ENCODE measurements at regions not wholly inside any gene's neighbourhood (a gene's known extent, or its start where the extent isn't known, plus 50 kb on each side); places are given as distances from the start of the nearest gene placed in this dataset.

DNA sequence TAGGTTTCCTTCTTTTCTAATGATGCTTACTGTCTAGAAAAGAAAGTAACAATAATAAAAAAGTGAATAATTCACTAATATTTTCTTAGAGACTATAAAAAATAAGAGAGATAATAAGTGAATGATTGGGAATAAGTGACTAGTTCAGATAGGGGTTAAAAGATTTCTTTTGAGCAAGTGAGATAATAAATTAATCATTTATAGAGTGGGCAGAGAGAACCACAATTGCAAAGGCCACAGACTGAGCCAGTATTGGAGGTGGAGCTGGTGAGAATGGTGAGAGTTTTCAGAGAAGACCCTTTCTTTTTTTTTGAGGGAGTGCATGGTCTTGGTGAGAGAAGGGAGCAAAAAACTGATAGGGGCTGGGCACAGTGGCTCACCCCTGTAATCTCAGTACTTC is 159.1 kb upstream of the SALL1 start:
- Histone ChIP-seq H3K4me1 (ENCODE audit: control insufficient read depth, extremely low read depth, insufficient read depth, low read length) (no peaks in the 10 kb centered on the region), H3K27ac (ENCODE audit: insufficient read depth, low read depth, low read length) (no peak overlapping the region), H3K9me1 (replicated peaks; ENCODE audit: control insufficient read depth, extremely low read depth, insufficient read depth, low read length) (no peaks in the 10 kb centered on the region), H4K20me1 (replicated peaks; ENCODE audit: control insufficient read depth, extremely low read depth, insufficient read depth, low read length) (no peaks in the 10 kb centered on the region), H3K9ac (replicated peaks; ENCODE audit: extremely low read depth, insufficient read depth, low read length) (no peak overlapping the region), H3K4me2 (ENCODE audit: insufficient read depth, low read length) (no peak overlapping the region), H3K79me2 (ENCODE audit: control insufficient read depth, insufficient read depth, low read length) (no peaks in the 10 kb centered on the region), H3K27me3 (ENCODE audit: control insufficient read depth in 2 of 2, insufficient read depth in 2 of 2, low read length in 2 of 2) (no peaks in the 10 kb centered on the region), H3K4me3 (replicated peaks in 1 of 3; ENCODE audit: insufficient read depth in 1 of 3, low read depth in 1 of 3, low read length in 3 of 3) (no peak overlapping the region), H3K9me3 (replicated peaks; ENCODE audit: control insufficient read depth, insufficient read depth, low read length) (peaks cover 1% of the 10 kb centered on the region), H2AFZ (ENCODE audit: low read depth, low read length) (no peak overlapping the region), H3K36me3 (ENCODE audit: control insufficient read depth in 2 of 2, extremely low read depth in 1 of 2, insufficient read depth in 2 of 2, low read length in 2 of 2) (no peaks in the 10 kb centered on the region)
- FAIRE-seq (no peak), DNase-seq (ENCODE audit: low read depth, low spot score) (no peak)
- dilution Hi-C loops (cut with MboI; ENCODE audit: extremely low pct_ligation_motif_present, low sequenced_read_pairs) (no loop called here), intact Hi-C loops (cut with micrococcal nuclease) (no loop called here)
- ChIA-PET POLR2A (no interaction called here), CTCF (no interaction called here)
- TF ChIP-seq, protein P1, sequence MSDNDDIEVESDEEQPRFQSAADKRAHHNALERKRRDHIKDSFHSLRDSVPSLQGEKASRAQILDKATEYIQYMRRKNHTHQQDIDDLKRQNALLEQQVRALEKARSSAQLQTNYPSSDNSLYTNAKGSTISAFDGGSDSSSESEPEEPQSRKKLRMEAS (IDR thresholded peaks at IDR 0.05; ENCODE audit: insufficient read depth, insufficient read length), result no peak
- TF ChIP-seq FOS (IDR thresholded peaks at IDR 0.05; ENCODE audit: borderline replicate concordance, insufficient read depth, low read length), result no peak
- TF ChIP-seq JUN (IDR thresholded peaks at IDR 0.05; ENCODE audit: borderline replicate concordance, insufficient read depth, insufficient read length, low read depth), result no peak
- TF ChIP-seq, protein P2, sequence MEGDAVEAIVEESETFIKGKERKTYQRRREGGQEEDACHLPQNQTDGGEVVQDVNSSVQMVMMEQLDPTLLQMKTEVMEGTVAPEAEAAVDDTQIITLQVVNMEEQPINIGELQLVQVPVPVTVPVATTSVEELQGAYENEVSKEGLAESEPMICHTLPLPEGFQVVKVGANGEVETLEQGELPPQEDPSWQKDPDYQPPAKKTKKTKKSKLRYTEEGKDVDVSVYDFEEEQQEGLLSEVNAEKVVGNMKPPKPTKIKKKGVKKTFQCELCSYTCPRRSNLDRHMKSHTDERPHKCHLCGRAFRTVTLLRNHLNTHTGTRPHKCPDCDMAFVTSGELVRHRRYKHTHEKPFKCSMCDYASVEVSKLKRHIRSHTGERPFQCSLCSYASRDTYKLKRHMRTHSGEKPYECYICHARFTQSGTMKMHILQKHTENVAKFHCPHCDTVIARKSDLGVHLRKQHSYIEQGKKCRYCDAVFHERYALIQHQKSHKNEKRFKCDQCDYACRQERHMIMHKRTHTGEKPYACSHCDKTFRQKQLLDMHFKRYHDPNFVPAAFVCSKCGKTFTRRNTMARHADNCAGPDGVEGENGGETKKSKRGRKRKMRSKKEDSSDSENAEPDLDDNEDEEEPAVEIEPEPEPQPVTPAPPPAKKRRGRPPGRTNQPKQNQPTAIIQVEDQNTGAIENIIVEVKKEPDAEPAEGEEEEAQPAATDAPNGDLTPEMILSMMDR (IDR thresholded peaks at IDR 0.05; ENCODE audit: extremely low read depth in 1 of 2, insufficient read depth in 1 of 2, low read depth in 1 of 2, low read length in 2 of 2), result no peak
- BruUV-seq (replicated peaks), result no TSS peak

DNA sequence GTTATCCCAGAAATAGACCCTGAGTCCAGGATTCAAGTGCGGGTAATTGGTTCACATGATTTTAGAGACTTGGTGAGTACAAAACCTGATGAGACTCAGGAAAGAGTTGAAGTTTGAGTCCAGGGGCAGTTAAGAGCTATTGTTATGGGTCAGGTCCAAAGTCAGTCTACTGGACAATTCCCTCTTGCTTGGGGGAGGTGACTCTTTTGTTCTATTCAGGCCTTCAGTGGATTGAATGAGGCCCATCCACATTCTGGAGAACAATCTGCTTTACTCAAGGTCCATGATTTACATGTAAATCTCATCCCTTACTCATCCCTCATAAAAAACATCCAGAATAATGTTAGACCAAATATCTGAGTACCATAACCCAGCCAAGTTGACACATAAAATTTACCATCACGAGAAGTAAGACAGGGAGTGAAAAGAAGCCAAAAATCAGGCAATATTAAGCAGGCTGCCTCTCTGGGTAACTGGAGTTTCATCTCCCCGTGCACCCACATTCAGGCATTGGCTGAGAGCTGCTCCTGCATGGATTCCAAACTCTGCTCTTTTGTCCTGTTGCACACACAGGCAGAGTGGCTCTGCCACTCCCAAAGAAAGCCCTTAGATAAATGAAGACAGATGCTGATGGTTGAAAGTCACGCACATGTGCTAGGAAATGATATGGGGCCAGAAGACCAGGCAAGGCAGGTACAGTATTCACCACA is 156.0 kb upstream of the SALL1 start:
- FAIRE-seq (no peak), DNase-seq (ENCODE audit: low read depth, low spot score) (no peak)
- no peak for TF ChIP-seq POLR2A (IDR thresholded peaks at IDR 0.05; ENCODE audit: low read depth, low read length)
- no TSS peak for BruUV-seq (replicated peaks)
- no peaks in the 10 kb centered on the region for H3K36me3 ChIP-seq (ENCODE audit: control insufficient read depth in 2 of 2, extremely low read depth in 1 of 2, insufficient read depth in 2 of 2, low read length in 2 of 2)
- H3K4me1 ChIP-seq (ENCODE audit: control insufficient read depth, extremely low read depth, insufficient read depth, low read length), result no peaks in the 10 kb centered on the region
- H3K9ac ChIP-seq (replicated peaks; ENCODE audit: extremely low read depth, insufficient read depth, low read length), result no peak overlapping the region
- H3K9me3 ChIP-seq (replicated peaks; ENCODE audit: control insufficient read depth, insufficient read depth, low read length), result peaks cover 2% of the 10 kb centered on the region
- no peak overlapping the region for H2AFZ ChIP-seq (ENCODE audit: low read depth, low read length)
- H3K9me1 ChIP-seq (replicated peaks; ENCODE audit: control insufficient read depth, extremely low read depth, insufficient read depth, low read length), result no peaks in the 10 kb centered on the region
- no peaks in the 10 kb centered on the region for H3K27me3 ChIP-seq (ENCODE audit: control insufficient read depth in 2 of 2, insufficient read depth in 2 of 2, low read length in 2 of 2)
- H3K4me2 ChIP-seq (ENCODE audit: insufficient read depth, low read length), result no peak overlapping the region
- dilution Hi-C loops (cut with MboI; ENCODE audit: extremely low pct_ligation_motif_present, low sequenced_read_pairs), result no loop called here
- no peak overlapping the region for H3K4me3 ChIP-seq (replicated peaks in 1 of 3; ENCODE audit: insufficient read depth in 1 of 3, low read depth in 1 of 3, low read length in 3 of 3)
- no peak overlapping the region for H3K27ac ChIP-seq (ENCODE audit: insufficient read depth, low read depth, low read length)
- CTCF ChIA-PET, result no interaction called here
- POLR2A ChIA-PET, result no interaction called here
- intact Hi-C loops (cut with micrococcal nuclease), result no loop called here
- H3K79me2 ChIP-seq (ENCODE audit: control insufficient read depth, insufficient read depth, low read length), result no peaks in the 10 kb centered on the region
- no peaks in the 10 kb centered on the region for H4K20me1 ChIP-seq (replicated peaks; ENCODE audit: control insufficient read depth, extremely low read depth, insufficient read depth, low read length)

Data from endothelial cell of umbilical vein (primary cell).